ENCODE measurements at regions not wholly inside any gene's neighbourhood (a gene's known extent, or its start where the extent isn't known, plus 50 kb on each side); places are given as distances from the start of the nearest gene placed in this dataset.

DNA sequence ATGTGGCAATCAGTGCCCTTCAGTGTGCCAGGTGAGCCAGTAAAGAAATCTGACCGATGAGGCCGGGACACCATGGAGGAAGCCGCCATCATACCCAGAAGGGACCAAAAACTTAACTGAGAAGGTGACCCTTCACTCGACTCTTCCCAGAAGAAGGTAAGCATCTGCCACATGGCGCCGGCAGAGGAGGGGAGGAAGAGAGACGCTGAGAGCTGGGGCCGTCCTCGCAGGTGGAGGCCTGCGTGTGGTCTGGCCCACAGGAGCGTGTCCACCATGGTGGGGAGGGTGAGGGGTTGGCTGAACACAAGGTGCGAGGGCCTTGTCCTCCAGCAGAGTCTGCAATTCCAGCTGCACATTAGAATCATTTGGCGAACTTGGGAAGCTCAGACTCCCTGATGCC is 513.1 kb upstream of the RAB6C start:
- Histone ChIP-seq H3K36me3 (no peaks in the 10 kb centered on the region), H3K9me3 (no peaks in the 10 kb centered on the region), H3K27me3 (no peaks in the 10 kb centered on the region), H3K4me1 (no peaks in the 10 kb centered on the region), H3K27ac (no peak overlapping the region), H3K4me3 (no peak overlapping the region)
- TF ChIP-seq POLR2AphosphoS5 (IDR thresholded peaks at IDR 0.05) = no peak
- no peak for TF ChIP-seq EP300 (IDR thresholded peaks at IDR 0.05)
- TF ChIP-seq POLR2A (IDR thresholded peaks at IDR 0.05) = no peak
- TF ChIP-seq CTCF (IDR thresholded peaks at IDR 0.05) = no peak
- no peak for ATAC-seq
- WGBS, 2 donors (ENCODE audit: low coverage in 1 of 2) = 92 to 95% methylated on average over 2 to 4 of the region's 13 CpGs

GRCh38 chr2:129467012-129467779 is 512.3 kb upstream of the RAB6C start:
- no peaks in the 10 kb centered on the region for H3K9me3 ChIP-seq
- WGBS, 2 donors (ENCODE audit: low coverage in 1 of 2) = 40 to 60% methylated on average over 1 to 9 of the region's 11 CpGs
- no peak overlapping the region for H3K27ac ChIP-seq
- H3K4me3 ChIP-seq = no peak overlapping the region
- TF ChIP-seq POLR2A (IDR thresholded peaks at IDR 0.05) = no peak
- H3K27me3 ChIP-seq = no peaks in the 10 kb centered on the region
- H3K36me3 ChIP-seq = no peaks in the 10 kb centered on the region
- no peak for ATAC-seq
- no peaks in the 10 kb centered on the region for H3K4me1 ChIP-seq

DNA sequence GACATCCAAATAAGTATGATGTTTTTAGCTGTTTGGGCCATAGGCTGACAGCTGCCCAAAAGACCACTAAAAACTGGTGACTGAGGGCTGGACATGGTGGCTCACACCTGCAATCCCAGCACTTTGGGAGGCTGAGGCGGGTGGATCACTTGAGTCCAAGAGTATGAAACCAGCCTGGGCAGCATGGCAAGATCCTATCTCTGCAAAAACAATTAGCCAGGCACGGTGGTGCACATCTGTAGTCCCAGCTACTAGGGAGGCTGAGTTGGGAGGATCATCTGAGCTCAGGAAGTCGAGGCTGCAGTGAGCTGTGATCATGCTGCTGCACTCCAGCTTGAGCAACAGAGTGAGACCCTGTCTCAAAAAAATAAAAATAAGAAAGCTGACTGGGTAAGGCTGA is 511.5 kb upstream of the RAB6C start:
- Histone ChIP-seq H3K36me3 (no peaks in the 10 kb centered on the region), H3K4me1 (no peaks in the 10 kb centered on the region), H3K9me3 (no peaks in the 10 kb centered on the region), H3K4me3 (no peak overlapping the region), H3K27me3 (no peaks in the 10 kb centered on the region), H3K27ac (no peak overlapping the region)
- TF ChIP-seq POLR2A (IDR thresholded peaks at IDR 0.05) (no peak), POLR2AphosphoS5 (IDR thresholded peaks at IDR 0.05) (no peak), EP300 (IDR thresholded peaks at IDR 0.05) (no peak), CTCF (IDR thresholded peaks at IDR 0.05) (no peak)
- WGBS, 2 donors (ENCODE audit: low coverage in 1 of 2) = 73% methylated on average over 1 of the region's 3 CpGs; no CpG with 5 or more reads in 1 of the 2 donors
- no peak for ATAC-seq

GRCh38 chr2:129468879-129469278 is 510.6 kb upstream of the RAB6C start:
- no peaks in the 10 kb centered on the region for H3K36me3 ChIP-seq
- no peaks in the 10 kb centered on the region for H3K9me3 ChIP-seq
- no peak for ATAC-seq
- no peak overlapping the region for H3K27ac ChIP-seq
- TF ChIP-seq POLR2A (IDR thresholded peaks at IDR 0.05) (no peak), EP300 (IDR thresholded peaks at IDR 0.05) (no peak)
- H3K27me3 ChIP-seq = no peaks in the 10 kb centered on the region
- no peak overlapping the region for H3K4me3 ChIP-seq
- no peaks in the 10 kb centered on the region for H3K4me1 ChIP-seq
- 82 to 86% methylated on average over 5 of the region's 5 CpGs for WGBS, 2 donors (ENCODE audit: low coverage in 1 of 2)

DNA sequence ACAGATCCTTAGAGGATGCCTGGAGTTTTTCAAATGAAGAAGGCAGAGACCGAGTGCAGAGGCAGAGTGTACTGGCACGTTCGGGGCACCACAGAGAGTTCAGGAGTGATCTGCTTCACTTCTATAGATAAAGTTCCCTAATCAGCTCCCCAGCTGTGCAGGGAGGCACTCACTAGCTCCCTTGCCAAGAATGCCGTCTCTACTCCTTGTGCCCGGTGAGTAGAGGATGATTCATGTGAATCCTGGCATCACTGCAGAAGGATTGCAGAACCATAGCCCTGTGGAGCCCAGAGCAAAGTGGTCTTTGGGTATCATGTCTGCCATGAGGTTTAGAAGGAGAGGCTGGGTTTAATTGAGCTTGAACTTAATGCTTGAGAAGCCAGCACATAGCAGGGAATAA is 510.1 kb upstream of the RAB6C start:
- Histone ChIP-seq H3K27ac (no peak overlapping the region), H3K4me1 (no peaks in the 10 kb centered on the region), H3K4me3 (no peak overlapping the region), H3K27me3 (no peaks in the 10 kb centered on the region), H3K9me3 (no peaks in the 10 kb centered on the region), H3K36me3 (no peaks in the 10 kb centered on the region)
- no peak for TF ChIP-seq EP300 (IDR thresholded peaks at IDR 0.05)
- no peak for TF ChIP-seq POLR2A (IDR thresholded peaks at IDR 0.05)
- no peak for TF ChIP-seq POLR2AphosphoS5 (IDR thresholded peaks at IDR 0.05)
- no peak for TF ChIP-seq CTCF (IDR thresholded peaks at IDR 0.05)
- WGBS, 2 donors (ENCODE audit: low coverage in 1 of 2) = 40 to 55% methylated on average over 3 to 5 of the region's 5 CpGs
- ATAC-seq = no peak

- Histone ChIP-seq H3K4me1 (no peaks in the 10 kb centered on the region), H3K9me3 (no peaks in the 10 kb centered on the region), H3K27ac (no peak overlapping the region), H3K36me3 (no peaks in the 10 kb centered on the region), H3K4me3 (no peak overlapping the region), H3K27me3 (no peaks in the 10 kb centered on the region)
- no peak for ATAC-seq
- TF ChIP-seq POLR2A (IDR thresholded peaks at IDR 0.05) = no peak
- no peak for TF ChIP-seq POLR2AphosphoS5 (IDR thresholded peaks at IDR 0.05)
- no peak for TF ChIP-seq CTCF (IDR thresholded peaks at IDR 0.05)
- TF ChIP-seq EP300 (IDR thresholded peaks at IDR 0.05) = no peak
- WGBS, 2 donors (ENCODE audit: low coverage in 1 of 2) = 66 to 100% methylated on average over 2 to 4 of the region's 5 CpGs
These were observed 509.6 kb upstream of the RAB6C start for GRCh38 chr2:129469871-129470270.

Measured in gastroesophageal sphincter (tissue), 4 donors.